ENCODE measurements at regions not wholly inside any gene's neighbourhood (a gene's known extent, or its start where the extent isn't known, plus 50 kb on each side); places are given as distances from the start of the nearest gene placed in this dataset.

DNA sequence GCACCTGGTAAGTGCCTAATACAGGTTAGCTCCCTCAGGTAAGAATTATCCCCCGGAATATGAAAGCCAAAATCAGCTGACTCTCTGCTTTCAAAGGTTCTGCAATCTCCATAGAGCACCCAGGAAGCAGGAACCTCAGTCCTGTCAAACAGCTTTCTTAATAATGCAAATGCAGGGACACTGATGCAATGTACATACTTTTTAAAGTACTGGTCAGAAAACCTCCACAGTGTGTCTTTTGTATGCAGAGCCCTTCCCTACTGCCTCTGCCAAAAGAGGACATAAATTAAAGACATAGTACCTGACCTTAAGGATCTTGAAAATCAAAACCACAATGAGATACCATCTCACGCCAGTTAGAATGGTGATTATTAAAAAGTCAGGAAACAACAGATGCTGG is 365.0 kb upstream of the KAZN start:
- H3K4me1 Mint-ChIP-seq (ENCODE audit: low read depth): no peaks in the 10 kb centered on the region
- TF ChIP-seq, protein P1, sequence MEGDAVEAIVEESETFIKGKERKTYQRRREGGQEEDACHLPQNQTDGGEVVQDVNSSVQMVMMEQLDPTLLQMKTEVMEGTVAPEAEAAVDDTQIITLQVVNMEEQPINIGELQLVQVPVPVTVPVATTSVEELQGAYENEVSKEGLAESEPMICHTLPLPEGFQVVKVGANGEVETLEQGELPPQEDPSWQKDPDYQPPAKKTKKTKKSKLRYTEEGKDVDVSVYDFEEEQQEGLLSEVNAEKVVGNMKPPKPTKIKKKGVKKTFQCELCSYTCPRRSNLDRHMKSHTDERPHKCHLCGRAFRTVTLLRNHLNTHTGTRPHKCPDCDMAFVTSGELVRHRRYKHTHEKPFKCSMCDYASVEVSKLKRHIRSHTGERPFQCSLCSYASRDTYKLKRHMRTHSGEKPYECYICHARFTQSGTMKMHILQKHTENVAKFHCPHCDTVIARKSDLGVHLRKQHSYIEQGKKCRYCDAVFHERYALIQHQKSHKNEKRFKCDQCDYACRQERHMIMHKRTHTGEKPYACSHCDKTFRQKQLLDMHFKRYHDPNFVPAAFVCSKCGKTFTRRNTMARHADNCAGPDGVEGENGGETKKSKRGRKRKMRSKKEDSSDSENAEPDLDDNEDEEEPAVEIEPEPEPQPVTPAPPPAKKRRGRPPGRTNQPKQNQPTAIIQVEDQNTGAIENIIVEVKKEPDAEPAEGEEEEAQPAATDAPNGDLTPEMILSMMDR (IDR thresholded peaks at IDR 0.05; ENCODE audit: unreplicated experiment): no peak
- no peak overlapping the region for H3K4me3 Mint-ChIP-seq (ENCODE audit: low read depth)
- no peak overlapping the region for H3K27ac Mint-ChIP-seq
- no peaks in the 10 kb centered on the region for H3K36me3 Mint-ChIP-seq (ENCODE audit: insufficient read depth)
- no peaks in the 10 kb centered on the region for H3K27me3 Mint-ChIP-seq
- no peak for DNase-seq (ENCODE audit: low spot score, unreplicated experiment)
- H3K9me3 Mint-ChIP-seq (ENCODE audit: low read depth): no peaks in the 10 kb centered on the region

DNA sequence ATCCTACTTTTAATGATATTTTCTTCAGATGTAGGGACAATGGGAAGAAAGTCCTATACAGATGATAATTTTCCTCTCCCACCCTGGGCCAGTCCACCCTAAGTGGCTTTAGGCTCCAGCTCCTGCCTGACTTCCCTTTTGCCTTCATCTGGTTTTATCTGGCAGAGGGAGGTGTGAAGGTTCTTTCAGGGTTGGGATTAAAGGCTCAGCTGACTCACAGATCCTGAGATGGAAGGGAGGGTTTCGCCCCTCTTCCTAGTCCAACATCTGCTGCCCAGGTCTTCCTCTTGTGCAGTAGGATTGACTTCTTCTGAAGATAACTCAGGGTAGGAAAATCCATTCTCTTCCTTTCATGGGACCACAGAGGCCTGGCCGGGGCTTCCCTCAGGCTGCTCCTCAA is 362.4 kb upstream of the KAZN start:
- H3K9me3 Mint-ChIP-seq (ENCODE audit: low read depth): no peaks in the 10 kb centered on the region
- no peak overlapping the region for H3K4me3 Mint-ChIP-seq (ENCODE audit: low read depth)
- H3K36me3 Mint-ChIP-seq (ENCODE audit: insufficient read depth): no peaks in the 10 kb centered on the region
- H3K4me1 Mint-ChIP-seq (ENCODE audit: low read depth): no peaks in the 10 kb centered on the region
- H3K27me3 Mint-ChIP-seq: no peaks in the 10 kb centered on the region
- TF ChIP-seq, protein P1 (IDR thresholded peaks at IDR 0.05; ENCODE audit: unreplicated experiment): no peak
- no peak for DNase-seq (ENCODE audit: low spot score, unreplicated experiment)
- H3K27ac Mint-ChIP-seq: no peak overlapping the region

DNA sequence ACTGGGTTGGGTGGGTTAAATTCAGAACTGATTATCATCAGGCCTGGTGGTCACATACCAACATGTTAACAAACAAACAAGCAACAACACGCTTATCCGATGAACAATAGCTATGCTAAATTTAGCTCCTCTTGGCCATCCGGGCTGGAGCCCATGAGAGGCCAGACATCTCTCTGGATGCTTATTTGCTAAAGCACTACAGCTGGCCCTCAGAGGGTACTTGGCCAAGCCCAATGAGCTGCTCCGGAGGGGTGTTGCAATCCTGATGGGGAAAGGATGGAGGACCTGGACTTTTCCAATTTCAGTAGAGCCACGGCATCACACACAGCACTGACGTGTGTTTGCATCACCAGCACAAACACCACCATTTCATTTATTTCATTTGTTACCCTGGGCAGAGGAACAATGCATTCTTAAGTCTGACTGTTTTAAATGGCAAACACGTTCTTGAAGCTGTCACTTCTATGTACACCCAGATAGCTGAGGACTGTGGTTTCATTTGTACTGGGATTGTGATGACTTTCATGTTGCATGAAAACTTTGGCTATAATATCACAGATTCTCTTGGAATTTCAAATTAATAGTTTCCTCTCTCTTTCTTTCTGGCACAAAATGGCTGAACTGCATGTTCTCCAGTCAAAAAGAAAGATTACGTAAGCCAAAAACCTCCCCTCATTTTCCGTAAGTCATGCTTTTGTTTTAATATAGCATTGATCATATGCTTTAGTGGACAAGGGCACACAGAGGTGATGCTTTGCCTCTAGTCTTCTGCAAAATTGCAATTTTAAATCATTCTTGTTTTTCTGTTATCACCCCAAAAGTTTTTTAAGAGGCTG is 359.8 kb upstream of the KAZN start:
- DNase-seq (ENCODE audit: low spot score, unreplicated experiment): no peak
- H3K4me3 Mint-ChIP-seq (ENCODE audit: low read depth): no peak overlapping the region
- H3K36me3 Mint-ChIP-seq (ENCODE audit: insufficient read depth): no peaks in the 10 kb centered on the region
- H3K27ac Mint-ChIP-seq: no peak overlapping the region
- TF ChIP-seq, protein P1 (IDR thresholded peaks at IDR 0.05; ENCODE audit: unreplicated experiment): no peak
- H3K4me1 Mint-ChIP-seq (ENCODE audit: low read depth): peaks cover 9% of the 10 kb centered on the region
- H3K27me3 Mint-ChIP-seq: no peaks in the 10 kb centered on the region
- H3K9me3 Mint-ChIP-seq (ENCODE audit: low read depth): no peaks in the 10 kb centered on the region

DNA sequence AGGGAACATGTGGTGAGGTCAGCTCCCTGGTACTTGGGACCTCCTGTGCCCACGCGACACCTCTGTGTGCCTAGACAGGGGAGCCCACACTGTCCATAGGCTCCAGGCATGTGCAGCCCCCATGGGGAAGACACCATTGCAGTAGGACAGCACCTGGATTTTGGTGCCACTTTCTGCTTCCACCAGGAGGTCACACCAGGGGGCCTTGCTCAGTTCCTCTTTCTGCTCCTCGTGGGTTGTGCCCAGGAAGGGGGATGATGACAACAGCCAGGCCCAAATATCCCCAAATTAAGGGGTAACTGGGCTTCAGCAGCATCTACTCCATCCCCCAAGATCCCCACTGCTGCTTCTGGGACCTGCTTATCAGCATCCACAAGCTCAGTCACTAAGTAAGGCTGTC is 358.2 kb upstream of the KAZN start:
- no peak for DNase-seq (ENCODE audit: low spot score, unreplicated experiment)
- H3K4me1 Mint-ChIP-seq (ENCODE audit: low read depth): peaks cover 9% of the 10 kb centered on the region
- H3K36me3 Mint-ChIP-seq (ENCODE audit: insufficient read depth): no peaks in the 10 kb centered on the region
- no peaks in the 10 kb centered on the region for H3K27me3 Mint-ChIP-seq
- H3K4me3 Mint-ChIP-seq (ENCODE audit: low read depth): no peak overlapping the region
- TF ChIP-seq, protein P1 (IDR thresholded peaks at IDR 0.05; ENCODE audit: unreplicated experiment): no peak
- no peak overlapping the region for H3K27ac Mint-ChIP-seq
- no peaks in the 10 kb centered on the region for H3K9me3 Mint-ChIP-seq (ENCODE audit: low read depth)

DNA sequence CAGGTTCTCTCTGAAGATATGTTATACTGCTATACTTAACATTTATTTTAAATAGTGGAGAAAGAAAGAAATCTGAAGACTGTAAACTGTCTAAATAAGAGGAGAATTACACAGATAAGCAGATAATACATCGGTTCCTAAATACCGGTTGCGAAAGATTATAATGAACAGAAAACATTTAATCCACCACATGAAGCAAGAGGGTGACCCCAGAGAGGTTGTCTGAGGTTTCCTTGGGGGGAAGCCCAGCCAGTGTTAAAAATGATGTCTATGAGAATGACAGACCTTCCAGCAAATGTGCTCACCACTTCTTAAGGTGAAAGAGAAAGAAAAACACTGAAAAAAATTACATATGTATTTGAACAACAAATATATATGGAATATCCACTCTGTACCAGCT is 356.4 kb upstream of the KAZN start:
- no peak overlapping the region for H3K27ac Mint-ChIP-seq
- DNase-seq (ENCODE audit: low spot score, unreplicated experiment): no peak
- H3K9me3 Mint-ChIP-seq (ENCODE audit: low read depth): no peaks in the 10 kb centered on the region
- no peaks in the 10 kb centered on the region for H3K27me3 Mint-ChIP-seq
- no peaks in the 10 kb centered on the region for H3K36me3 Mint-ChIP-seq (ENCODE audit: insufficient read depth)
- no peak overlapping the region for H3K4me3 Mint-ChIP-seq (ENCODE audit: low read depth)
- peaks cover 9% of the 10 kb centered on the region for H3K4me1 Mint-ChIP-seq (ENCODE audit: low read depth)
- TF ChIP-seq, protein P1 (IDR thresholded peaks at IDR 0.05; ENCODE audit: unreplicated experiment): no peak
